ENCODE measurements at regions not wholly inside any gene's neighbourhood (a gene's known extent, or its start where the extent isn't known, plus 50 kb on each side); places are given as distances from the start of the nearest gene placed in this dataset.

- TF ChIP-seq CTCF (IDR thresholded peaks at IDR 0.05) (no peak), POLR2A (IDR thresholded peaks at IDR 0.05) (no peak)
Observed at GRCh38 chr5:158516521-158516920, 583.2 kb downstream of the EBF1 start.

Data from Peyer's patch (tissue), 4 donors.